HuH-7 (cell line): ENCODE measurements at regions not wholly inside any gene's neighbourhood (a gene's known extent, or its start where the extent isn't known, plus 50 kb on each side); places are given as distances from the start of the nearest gene placed in this dataset.
"Not testable (repeated sequence)": the region's sequence is repeated elsewhere in the genome, so short reads cannot be mapped to it uniquely, and the experiment has no call there.

Experiments used
- DNase-seq: peaks from one replicate; pipeline ENCODE4 v3.0.0; 2011; ENCODE audit warnings: low spot score

DNA sequence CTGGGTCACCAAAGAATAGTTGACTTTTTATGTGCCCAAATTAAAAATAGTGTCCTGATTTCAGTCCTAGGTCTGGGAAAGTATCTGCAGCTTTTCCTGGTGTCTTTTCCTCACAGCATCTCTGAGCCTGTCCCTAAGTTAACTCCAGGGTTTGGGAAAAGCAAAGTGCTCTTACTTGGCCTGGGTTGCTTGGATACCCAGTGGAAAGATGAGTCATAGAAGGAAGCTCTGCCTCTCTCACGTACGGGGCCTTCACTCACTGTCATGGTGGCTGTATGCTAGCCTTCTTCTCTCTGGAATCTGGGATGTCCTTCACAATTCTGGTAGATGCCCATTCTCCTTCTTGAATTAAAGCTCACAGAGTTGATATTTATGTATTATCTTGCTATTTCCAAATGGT is 607.3 kb downstream of the ANKRD50 start:
- DNase-seq, result no peak

DNA sequence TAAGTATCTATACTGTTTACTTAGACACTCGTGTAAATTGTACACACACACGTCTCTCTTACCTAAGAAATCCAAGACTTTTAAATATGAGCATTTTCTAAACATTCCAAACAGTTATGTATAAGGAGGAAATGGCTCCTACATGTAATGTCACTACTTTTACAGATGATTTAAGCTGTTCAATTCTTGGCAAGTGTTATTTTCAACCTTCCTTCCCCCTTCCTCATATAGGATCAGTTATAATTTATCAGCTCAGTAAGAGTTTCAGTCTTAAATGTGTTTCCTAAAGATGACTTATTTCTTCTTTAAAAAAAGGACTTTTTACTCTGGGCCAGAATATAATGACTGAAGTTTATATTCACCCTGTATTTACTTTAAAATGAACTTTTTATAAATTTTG is 601.1 kb downstream of the ANKRD50 start:
- DNase-seq, result no peak

DNA sequence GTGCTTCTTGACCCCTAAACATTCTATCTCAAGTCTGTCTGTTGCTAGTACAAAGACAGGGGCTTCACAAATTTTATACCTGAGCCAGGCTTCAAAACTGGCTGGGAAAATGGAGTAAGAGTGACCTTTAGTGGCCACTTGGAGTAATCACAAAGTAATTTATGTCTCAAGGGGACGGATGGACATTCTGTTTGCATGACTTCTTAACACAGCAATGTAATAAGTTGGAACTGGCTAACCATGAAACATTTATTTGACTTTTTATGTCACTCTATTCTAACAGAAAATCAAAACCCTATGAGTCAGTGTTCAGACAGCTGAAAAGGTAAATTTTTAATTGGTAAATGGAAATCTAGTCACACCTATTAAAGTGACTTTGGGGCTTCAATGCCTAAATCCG is 600.6 kb downstream of the ANKRD50 start:
- DNase-seq, result peak; percentile 17

DNA sequence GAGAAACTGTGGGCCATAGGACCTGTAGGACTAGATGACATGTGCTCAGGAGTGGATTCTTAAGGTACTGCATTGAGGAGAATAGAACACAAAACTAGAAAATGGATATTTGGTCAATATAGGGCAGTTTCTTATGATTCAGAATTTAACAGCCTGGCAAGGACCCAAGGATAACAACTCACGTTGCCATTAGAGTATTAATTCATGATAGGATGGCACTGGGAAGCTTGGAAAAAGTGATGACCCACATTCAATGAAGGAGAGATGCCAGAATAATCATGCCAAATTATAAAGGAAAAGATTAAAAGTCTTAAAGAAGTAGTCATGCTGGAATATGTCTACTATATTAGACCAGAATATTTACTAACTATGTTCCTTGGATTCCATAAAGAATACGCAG is 594.5 kb downstream of the ANKRD50 start:
- DNase-seq, result no peak

DNA sequence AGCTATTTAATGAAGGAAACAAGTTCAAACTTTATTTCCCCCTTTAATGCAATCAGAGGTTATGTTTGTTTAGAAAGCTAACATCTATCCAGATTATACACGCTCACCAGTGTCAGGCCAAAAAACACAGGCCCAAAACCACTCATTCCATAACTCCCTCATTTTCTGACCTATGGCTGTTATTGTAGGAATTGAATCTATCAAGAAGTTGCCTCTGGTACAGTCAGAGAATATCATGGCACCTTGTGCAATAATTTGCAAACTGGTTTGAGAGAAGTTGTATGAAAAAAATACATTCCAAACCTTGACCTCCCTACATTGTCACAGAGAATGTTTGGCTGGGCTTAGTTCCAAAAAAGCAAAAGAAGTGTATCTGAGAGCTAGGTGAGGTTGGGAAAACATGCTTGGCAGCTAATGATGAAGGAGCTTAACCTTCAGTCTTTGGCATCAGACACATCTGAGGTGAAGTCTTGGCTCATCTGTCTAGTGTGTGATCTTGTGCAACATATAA is 591.0 kb downstream of the ANKRD50 start:
- no peak for DNase-seq

DNA sequence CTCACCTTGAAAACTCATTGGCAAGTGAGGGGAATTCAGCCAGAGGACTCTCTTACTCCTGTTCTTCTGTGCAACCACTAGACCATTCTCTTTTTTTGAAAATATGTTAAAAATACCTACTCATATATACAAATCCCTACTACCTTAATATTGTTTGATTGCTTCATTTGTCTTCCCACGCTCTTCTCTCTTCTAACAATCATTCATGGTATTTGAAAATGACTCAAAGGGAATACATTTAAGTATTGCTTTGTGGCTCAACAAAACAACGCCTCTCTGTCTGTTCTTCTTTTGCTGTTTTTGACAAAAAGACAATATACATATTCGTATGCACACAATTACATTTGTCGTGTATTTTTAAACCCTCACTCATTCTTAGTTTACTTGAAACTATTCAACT is 589.4 kb downstream of the ANKRD50 start:
- DNase-seq, result no peak

DNA sequence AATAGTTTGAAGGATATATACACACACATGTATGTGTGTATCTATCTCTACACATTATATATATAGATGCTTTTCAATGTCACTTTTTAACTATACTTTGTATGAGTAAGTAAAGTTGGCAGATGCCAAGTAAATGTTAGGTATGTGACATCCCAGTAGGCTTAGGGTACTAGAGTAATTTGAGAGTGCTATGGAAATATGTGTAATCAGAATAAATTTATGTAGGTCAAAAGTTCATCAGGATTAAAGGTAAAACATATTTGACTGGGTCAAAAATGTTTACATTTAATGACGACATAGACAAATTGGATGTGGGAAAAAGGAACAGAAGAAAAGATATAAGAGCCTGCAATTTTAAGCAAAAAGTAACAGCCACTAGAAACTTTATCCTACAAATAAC is 588.8 kb downstream of the ANKRD50 start:
- DNase-seq, result no peak

DNA sequence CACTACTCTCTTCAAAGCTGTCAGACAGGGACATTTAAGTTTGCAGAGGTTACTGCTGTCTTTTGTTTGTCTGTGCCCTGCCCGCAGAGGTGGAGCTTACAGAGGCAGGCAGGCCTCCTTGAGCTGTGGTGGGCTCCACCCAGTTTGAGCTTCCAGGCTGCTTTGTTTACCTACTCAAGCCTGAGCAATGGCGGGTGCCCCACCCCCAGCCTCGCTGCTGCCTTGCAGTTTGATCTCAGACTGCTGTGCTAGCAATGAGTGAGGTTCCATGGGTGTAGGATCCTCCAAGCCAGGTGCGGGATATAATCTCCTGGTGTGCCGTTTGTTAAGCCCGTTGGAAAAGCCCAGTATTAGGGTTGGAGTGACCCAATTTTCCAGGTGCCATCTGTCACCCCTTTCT is 581.2 kb downstream of the ANKRD50 start:
- DNase-seq, result not testable (repeated sequence)

DNA sequence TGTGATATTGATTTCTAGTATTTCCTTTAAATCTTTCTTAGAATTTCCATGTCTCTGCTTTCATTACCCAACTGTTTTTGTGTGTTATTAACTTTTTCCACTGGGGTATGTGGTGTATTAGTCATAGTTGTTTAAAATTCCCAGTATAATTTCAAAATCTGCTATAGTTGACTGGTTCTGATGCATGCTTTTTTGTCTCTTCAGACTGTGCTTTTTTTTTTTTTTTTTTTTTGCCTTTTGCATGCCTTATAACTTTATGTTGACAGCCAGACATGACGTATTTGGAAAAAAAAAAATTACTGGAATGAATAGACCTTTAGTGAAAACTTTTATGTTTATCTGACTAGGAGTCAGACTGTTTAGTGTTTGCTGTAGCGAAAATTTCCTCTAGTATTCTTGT is 580.4 kb downstream of the ANKRD50 start:
- DNase-seq, result no peak

DNA sequence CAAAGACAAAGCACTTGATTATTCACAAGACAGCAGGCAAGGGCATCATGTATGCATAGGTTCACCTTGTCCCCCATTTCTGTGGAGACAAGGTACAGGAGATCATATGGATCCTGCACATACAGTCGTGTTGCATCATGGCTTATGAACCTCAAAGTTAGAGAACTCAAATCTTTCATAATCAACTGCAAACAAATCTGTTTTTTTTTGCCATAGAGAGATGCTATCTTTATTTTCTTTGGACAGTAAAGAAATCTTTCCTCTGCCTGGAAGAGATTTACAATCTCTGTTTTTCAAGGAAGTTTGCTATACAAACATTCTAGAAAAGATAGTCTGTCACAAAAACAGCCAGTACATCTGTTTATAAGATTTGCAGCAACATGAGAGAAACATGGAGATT is 578.8 kb downstream of the ANKRD50 start:
- no peak for DNase-seq

DNA sequence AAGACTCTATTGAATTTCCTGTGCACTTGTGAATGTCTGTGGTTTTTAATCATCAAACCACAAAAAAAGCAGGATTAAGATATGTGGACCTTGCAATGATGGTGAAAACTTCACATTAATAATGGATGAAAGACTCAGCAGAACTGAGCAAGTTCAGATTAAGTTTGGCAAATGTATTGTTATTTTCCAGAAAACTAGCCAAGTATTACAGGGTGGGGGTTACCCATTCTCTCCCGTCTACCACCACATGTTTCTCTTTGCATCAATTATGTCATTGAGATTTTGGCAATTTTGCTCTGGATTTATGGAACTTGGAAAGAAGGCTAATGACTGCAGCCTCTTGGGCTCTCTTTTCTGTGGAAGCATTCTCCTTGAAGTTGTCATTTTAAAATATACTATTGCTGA is 577.1 kb downstream of the ANKRD50 start:
- no peak for DNase-seq

DNA sequence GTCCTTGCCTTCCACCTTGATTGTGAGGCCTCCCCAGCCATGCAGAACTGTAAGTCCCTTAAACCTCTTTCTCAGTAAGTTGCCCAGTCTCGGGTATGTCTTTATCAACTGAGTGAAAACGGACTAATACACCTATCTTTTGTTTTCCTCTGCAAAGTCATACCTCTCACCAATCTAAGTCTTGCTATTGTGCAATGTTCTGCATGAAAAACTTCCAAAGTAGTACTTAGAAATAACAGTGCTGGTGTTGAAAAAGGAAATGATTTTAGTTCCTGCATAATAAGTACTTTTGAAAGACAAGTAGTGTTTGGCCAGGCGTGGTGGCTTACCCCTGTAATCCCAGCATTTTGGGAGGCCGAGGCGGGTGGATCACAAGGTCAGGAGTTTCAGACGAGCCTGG is 573.5 kb downstream of the ANKRD50 start:
- DNase-seq, result no peak

DNA sequence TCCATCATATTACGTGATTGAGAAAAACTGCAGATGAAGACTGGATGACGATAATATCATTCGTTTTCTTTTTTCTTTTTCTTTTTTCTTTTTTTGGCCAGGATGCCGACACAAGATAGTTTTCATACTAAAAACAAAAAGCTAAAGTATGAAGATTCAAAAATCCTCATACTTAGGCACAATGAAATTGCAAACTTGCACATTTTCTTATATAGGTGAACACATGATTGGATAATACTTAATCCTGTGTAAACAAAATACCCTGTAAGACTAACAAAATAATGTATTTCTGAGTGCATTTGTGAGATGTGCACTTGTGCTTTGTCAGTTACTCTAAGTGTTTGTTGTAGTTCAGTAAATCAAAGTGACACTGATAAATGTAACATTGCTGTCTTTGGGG is 568.9 kb downstream of the ANKRD50 start:
- no peak for DNase-seq

DNA sequence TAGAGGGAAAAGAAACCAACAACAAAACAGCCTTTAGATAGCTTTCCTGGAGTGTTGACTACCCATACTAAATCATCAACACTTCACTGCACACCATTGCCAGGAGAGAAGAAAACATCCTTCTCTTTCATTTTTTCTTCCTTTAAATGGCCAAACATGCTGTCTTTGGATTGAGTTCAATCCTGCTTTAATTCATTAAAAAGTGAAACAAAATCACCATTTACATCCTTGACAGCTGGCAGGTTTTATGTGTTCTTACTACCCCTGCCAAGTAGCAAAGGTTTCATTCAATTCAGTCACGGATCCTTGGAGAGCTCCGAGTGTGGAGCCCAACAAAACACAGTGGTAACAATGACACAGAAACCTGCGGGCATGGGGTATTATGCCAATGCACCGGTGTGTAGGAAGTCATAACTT is 568.3 kb downstream of the ANKRD50 start:
- no peak for DNase-seq

DNA sequence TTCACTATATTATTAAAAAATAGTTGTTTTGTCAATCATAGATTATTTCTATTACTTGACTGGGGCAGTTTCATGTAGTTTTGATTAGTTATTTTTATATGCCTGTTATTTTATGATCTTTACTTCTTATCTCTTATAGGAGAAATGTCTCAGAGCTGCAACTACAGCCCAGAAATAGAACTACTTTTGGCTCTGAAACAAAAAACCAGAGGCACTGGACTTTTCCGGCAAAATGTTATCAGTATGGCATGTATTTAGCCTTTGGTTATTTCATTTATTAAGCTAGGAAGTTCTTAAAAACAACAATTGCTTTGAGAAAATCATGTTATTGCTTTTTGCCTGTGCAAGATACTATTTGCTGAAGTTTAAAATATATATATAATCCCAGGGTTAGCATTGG is 566.5 kb downstream of the ANKRD50 start:
- no peak for DNase-seq

DNA sequence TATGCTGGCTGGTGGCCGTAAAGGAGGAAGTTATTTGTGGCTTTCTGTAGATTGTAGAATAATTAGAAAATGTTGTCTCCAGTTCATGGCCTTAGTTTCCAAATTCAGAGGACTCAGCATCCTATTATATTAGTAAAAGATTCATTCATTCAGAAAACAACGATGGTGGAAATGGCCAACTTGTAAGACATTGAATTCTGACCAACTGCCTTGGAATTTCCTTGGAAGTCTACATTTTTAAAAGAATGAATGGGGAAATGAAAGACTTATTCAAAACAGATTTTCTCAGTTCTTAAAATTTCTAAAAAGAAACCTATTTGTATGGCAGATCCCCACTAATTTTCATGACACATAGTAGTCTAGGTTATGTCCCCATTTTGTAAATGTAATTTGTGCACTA is 561.5 kb downstream of the ANKRD50 start:
- DNase-seq, result no peak

DNA sequence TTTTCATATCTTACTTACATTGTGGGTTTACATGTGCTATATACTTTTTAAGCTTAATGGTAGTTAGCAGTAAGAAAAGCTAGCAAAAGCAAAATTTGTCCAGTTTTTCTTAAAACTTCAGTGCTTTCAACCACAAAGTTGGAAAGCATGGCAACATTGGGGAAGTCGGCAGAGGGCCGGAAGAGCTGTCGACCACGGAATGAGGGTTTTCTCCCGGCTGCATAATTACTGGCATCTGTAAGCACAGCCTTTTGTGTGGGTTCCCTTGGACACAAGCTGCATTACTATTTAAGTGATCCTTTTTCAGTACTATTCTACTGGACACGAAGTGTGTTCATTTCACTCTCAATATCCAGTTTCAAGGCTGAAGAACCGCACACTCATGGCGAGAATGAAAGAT is 560.4 kb downstream of the ANKRD50 start:
- no peak for DNase-seq

DNA sequence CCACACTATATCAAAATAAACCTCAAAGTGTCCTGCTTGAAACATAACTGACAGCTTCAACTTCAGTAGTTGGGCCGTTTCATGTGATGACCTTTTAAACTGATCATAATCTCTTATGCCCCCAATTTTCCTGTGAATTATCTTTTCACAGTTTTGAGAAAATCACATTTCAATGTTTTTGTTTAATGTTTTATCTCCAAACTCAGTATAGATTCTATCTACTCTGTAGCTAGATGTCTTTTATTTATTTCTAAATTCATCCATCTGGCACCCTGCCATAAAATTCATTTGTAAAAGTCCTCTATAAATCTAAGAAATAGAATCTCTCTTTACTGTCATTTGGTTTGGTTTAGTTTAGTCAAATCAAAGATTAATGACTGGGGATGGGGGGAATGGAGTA is 557.3 kb downstream of the ANKRD50 start:
- no peak for DNase-seq

DNA sequence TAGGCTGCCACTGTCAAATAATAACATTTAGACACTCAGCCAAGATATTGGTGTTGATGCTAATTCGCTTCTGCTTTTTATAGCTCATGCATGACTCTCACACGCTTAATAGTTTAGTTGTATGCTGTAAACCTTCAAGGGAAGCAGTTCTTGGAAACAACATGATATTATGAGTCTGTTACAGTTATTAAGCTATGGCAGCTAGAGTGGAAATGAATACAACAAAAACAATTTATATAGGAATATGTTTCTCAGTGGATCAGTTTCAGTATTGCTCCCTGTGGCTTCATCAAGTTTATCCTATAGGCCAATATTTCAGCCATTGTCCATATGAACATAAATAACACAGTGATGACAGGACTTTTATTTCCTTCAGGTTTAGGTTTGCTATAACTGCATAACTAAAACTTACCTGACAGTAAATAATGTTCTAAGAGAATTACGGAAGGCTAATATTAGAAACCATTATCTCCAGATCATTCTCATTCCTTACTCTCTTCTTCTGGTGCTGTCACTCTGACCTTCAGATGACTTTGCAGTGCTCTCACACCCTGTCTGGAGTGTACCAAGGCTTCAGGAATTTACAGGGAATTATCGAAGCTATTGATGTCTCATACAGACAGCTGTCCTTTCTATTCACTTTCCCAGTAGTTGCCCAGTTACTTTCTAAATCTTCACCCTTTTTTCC is 555.0 kb downstream of the ANKRD50 start:
- no peak for DNase-seq

DNA sequence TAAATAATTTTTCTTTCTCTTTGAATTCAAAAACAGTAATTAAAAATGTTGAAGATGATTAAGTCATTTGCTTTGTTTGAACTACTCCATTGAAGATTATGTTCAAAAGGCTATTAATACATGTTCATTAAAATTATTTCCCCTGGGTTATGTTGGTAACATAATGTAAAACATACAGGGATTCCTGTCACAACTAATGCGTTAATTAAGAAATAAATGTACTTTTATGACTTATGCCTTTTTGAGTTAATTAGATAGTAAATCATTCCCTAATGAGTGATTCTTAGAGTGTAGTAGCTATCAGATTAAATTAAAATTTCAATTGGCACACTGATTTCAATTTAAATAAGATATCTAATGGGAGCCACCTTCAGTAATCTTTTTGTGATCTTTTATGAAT is 549.1 kb downstream of the ANKRD50 start:
- DNase-seq, result no peak

DNA sequence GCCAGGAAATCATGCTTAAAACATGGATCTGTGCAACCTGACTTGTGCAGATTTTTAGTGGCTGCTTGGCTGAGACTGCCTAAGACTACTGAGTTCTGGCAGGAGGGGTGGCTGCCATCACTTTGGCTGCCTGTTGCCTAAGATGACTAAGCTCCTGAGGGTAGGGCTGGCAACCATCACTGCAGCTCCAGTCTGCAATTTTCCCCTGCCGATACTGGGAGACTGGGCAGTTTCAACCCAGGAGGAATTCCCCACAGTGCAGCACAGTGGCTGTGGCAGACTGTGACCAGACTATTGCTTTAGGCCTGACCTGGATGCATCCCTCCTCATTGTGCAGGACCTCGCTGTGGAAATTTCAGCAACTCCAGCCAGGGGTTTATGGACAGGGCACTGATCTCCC is 544.9 kb downstream of the ANKRD50 start:
- no peak for DNase-seq

DNA sequence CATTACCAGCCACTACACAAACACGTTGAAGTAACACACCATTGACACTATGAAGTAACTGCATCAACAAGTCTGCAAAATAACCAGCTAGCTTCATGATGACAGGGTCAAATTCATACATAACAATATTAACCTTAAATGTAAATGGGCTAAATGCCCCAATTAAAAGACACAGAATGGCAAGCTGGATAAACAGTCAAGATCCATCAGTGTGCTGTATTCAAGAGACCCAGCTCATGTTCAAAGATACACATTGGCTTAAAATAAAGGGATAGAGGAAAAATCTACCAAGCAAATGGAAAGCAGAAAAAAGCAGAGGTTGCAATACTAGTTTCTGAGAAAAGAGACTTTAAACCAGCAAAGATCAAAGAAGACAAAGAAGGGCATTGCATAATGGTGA is 543.0 kb downstream of the ANKRD50 start:
- not testable (repeated sequence) for DNase-seq

DNA sequence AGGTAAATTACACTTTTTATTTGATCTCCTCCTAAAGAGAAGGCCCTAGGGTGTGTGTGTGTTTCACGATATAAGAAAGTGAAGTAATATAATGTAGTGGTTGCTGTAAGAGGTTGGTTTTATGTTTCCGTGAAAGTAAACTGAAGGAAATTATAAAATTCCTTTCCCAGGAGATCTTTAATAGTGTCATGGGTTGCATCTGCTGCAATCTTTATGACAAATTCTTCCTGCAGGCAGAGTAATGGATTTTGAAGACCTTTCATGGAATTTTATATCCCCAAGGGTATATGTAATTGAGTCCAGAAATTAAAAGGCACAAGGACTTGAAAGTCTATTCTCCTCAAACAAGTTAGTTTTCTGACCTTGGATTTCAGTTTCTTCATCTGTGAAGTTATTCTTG is 538.6 kb downstream of the ANKRD50 start:
- DNase-seq, result no peak

DNA sequence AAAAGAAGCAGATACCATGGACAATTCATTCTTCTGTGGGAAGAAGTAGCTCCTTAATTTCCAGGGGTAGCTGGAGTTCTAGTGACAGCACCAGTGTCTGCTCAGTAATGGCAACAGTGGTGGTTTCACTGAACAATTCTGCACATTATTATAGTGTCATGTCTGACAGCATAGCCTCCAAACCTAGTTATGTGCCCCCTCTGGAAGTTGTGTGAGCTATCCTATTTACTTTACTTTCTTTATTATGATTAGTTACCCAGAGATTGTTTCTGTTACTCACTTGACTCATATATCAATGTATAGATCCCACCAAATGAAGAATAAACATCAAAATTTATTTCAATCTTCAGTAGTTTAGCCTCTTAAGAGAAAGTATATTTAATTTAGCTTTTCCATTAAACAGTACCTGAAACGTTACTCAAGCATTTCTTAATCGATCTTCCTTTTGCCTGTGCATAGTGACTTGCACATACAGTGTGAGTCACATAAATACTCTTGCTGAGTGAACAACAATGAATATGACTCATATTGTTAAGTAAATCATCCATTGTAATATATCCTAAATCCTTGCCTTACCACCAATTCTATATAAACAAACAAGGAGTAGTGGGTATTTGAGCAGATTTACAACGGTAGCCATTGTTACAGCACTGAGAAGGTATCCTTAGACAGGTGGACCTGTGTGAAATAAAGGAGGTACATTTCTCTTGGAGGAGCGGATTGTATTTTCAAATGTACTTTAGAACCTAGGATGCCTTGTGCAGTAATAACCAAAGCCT is 534.7 kb downstream of the ANKRD50 start:
- DNase-seq, result no peak
